ENCODE measurements at regions not wholly inside any gene's neighbourhood (a gene's known extent, or its start where the extent isn't known, plus 50 kb on each side); places are given as distances from the start of the nearest gene placed in this dataset.
"Not testable (repeated sequence)": the region's sequence is repeated elsewhere in the genome, so short reads cannot be mapped to it uniquely, and the experiment has no call there.

DNA sequence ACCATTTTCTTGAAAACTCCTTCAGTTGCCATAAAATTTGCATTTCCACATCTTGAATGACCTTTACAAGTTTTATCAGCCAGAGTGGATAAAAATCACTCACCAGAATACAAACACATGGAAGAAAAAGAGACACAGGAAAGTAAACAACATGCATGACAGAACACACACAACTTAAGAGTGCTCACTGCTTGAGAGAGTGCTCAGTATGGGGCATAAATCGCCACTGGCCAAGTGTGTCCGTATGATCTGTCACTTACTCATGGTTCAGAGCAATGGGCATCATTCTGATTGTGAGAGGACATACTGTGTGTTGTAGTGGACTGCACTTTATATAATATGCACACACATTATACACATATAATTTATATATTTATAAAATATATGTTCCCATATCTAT, 155.6 kb upstream of the NTRK2 start:
- no peaks in the 10 kb centered on the region for H3K27me3 ChIP-seq (ENCODE audit: insufficient read depth, insufficient read length)
- no peak for TF ChIP-seq SUZ12 (IDR thresholded peaks at IDR 0.05; ENCODE audit: extremely low read depth, insufficient read depth, insufficient read length)
- TF ChIP-seq ZNF274 (IDR thresholded peaks at IDR 0.05; ENCODE audit: low read depth, low read length): no peak
- no peak for TF ChIP-seq YY1 (IDR thresholded peaks at IDR 0.05; ENCODE audit: insufficient read depth, insufficient read length)
- no peak overlapping the region for H3K4me3 ChIP-seq (ENCODE audit: insufficient read length, low read depth)
- DNase-seq (ENCODE audit: low read depth, low spot score): no peak
- H3K9me3 ChIP-seq (ENCODE audit: insufficient read depth, low read length): peaks cover 10% of the 10 kb centered on the region; the same call in 1 of the 2 replicates
- no peak overlapping the region for H3K9ac ChIP-seq (ENCODE audit: insufficient read length, low read depth)
- no peaks in the 10 kb centered on the region for H3K36me3 ChIP-seq (ENCODE audit: insufficient read depth, insufficient read length, low read length)
- H3K4me1 ChIP-seq (ENCODE audit: insufficient read depth, insufficient read length): no peaks in the 10 kb centered on the region

DNA sequence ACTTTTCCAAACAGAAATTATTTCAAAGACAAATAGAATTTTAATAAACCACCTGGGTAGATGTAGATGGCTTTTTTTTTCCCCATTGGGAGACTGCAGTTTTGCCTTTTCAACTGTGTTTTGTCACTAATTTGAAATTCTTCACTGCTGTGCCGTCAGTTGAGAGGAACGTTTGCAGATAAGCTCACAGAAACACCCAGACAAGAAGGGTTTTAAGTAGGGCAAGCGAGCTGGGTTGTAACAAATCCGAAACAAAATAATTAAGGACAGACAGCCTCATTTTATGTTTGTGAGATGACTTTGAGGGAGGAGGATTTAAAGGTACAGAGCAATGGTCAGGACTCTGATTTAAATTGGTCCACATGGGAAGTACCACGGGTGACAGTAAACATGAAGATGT, 155.1 kb upstream of the NTRK2 start:
- Histone ChIP-seq H3K9me3 (ENCODE audit: insufficient read depth, low read length) (peaks cover 10% of the 10 kb centered on the region; the same call in 1 of the 2 replicates), H3K4me3 (ENCODE audit: insufficient read length, low read depth) (no peak overlapping the region), H3K9ac (ENCODE audit: insufficient read length, low read depth) (no peak overlapping the region), H3K4me1 (ENCODE audit: insufficient read depth, insufficient read length) (no peaks in the 10 kb centered on the region), H3K36me3 (ENCODE audit: insufficient read depth, insufficient read length, low read length) (no peaks in the 10 kb centered on the region), H3K27me3 (ENCODE audit: insufficient read depth, insufficient read length) (no peaks in the 10 kb centered on the region)
- DNase-seq (ENCODE audit: low read depth, low spot score): no peak
- TF ChIP-seq YY1 (IDR thresholded peaks at IDR 0.05; ENCODE audit: insufficient read depth, insufficient read length) (no peak), ZNF274 (IDR thresholded peaks at IDR 0.05; ENCODE audit: low read depth, low read length) (no peak), SUZ12 (IDR thresholded peaks at IDR 0.05; ENCODE audit: extremely low read depth, insufficient read depth, insufficient read length) (no peak)

DNA sequence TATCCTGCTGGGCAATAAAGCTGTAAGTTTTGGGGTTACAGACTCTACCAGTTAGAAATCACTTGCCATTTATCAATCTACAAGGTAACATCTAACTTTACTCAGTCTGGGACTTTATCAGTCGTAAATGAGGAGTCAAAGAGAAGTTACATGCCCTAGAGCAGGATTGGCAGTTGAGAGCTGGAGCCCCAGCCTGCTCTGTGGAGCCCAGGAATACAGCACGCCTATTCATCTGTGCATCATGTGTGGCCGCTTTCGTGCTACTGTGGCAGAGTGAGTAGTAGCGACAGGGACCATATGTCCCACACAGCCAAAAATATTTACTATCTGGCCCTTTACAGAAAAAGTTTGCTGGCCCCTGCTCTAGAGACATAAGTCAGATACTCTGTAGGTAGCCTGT, 152.5 kb upstream of the NTRK2 start:
- no peak for DNase-seq (ENCODE audit: low read depth, low spot score)
- peaks cover 10% of the 10 kb centered on the region; the same call in 1 of the 2 replicates for H3K9me3 ChIP-seq (ENCODE audit: insufficient read depth, low read length)
- no peaks in the 10 kb centered on the region for H3K4me1 ChIP-seq (ENCODE audit: insufficient read depth, insufficient read length)
- H3K9ac ChIP-seq (ENCODE audit: insufficient read length, low read depth): no peak overlapping the region
- H3K36me3 ChIP-seq (ENCODE audit: insufficient read depth, insufficient read length, low read length): no peaks in the 10 kb centered on the region
- H3K4me3 ChIP-seq (ENCODE audit: insufficient read length, low read depth): no peak overlapping the region
- no peak for TF ChIP-seq ZNF274 (IDR thresholded peaks at IDR 0.05; ENCODE audit: low read depth, low read length)
- TF ChIP-seq SUZ12 (IDR thresholded peaks at IDR 0.05; ENCODE audit: extremely low read depth, insufficient read depth, insufficient read length): no peak
- no peak for TF ChIP-seq YY1 (IDR thresholded peaks at IDR 0.05; ENCODE audit: insufficient read depth, insufficient read length)
- no peaks in the 10 kb centered on the region for H3K27me3 ChIP-seq (ENCODE audit: insufficient read depth, insufficient read length)

- Histone ChIP-seq H3K4me3 (ENCODE audit: insufficient read length, low read depth) (no peak overlapping the region), H3K4me1 (ENCODE audit: insufficient read depth, insufficient read length) (no peaks in the 10 kb centered on the region), H3K9me3 (ENCODE audit: insufficient read depth, low read length) (peaks cover 16% of the 10 kb centered on the region), H3K36me3 (ENCODE audit: insufficient read depth, insufficient read length, low read length) (no peaks in the 10 kb centered on the region), H3K27me3 (ENCODE audit: insufficient read depth, insufficient read length) (no peaks in the 10 kb centered on the region), H3K9ac (ENCODE audit: insufficient read length, low read depth) (no peak overlapping the region)
- DNase-seq (ENCODE audit: low read depth, low spot score): no peak
- TF ChIP-seq SUZ12 (IDR thresholded peaks at IDR 0.05; ENCODE audit: extremely low read depth, insufficient read depth, insufficient read length) (no peak), ZNF274 (IDR thresholded peaks at IDR 0.05; ENCODE audit: low read depth, low read length) (no peak), YY1 (IDR thresholded peaks at IDR 0.05; ENCODE audit: insufficient read depth, insufficient read length) (no peak)
These were observed 150.1 kb upstream of the NTRK2 start for GRCh38 chr9:84519413-84519812.

DNA sequence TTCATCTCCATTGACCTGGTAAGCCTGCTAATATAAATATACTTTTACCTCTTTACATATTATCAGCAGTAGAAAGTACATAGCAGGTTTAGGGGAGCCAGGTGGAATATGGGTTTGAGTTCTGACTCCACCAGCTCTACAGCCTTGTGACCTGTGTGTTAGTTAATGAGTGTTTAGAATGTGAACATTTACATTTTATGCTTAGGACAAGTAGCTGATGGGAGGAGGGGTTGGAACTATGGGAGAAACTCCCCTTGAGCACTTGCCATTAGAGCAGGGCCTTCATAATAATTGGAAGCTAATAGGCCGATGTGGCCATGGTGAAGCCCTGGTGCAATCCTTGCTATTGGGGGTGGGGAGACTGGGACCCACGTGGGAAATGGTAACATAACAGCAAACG, 148.3 kb upstream of the NTRK2 start:
- DNase-seq (ENCODE audit: low read depth, low spot score): no peak
- H3K36me3 ChIP-seq (ENCODE audit: insufficient read depth, insufficient read length, low read length): no peaks in the 10 kb centered on the region

GRCh38 chr9:84526211-84526610, 143.3 kb upstream of the NTRK2 start:
- not testable (repeated sequence) for H3K4me1 ChIP-seq (ENCODE audit: insufficient read depth, insufficient read length); H3K36me3 ChIP-seq (ENCODE audit: insufficient read depth, insufficient read length, low read length); H3K4me3 ChIP-seq (ENCODE audit: insufficient read length, low read depth); DNase-seq (ENCODE audit: low read depth, low spot score); H3K27me3 ChIP-seq (ENCODE audit: insufficient read depth, insufficient read length); H3K9ac ChIP-seq (ENCODE audit: insufficient read length, low read depth)
- H3K9me3 ChIP-seq (ENCODE audit: insufficient read depth, low read length): peaks cover 44% of the 10 kb centered on the region

More for the DNA sequence above, 148.3 kb upstream of the NTRK2 start:
- Histone ChIP-seq H3K4me3 (ENCODE audit: insufficient read length, low read depth) (no peak overlapping the region), H3K9me3 (ENCODE audit: insufficient read depth, low read length) (peaks cover 24% of the 10 kb centered on the region), H3K27me3 (ENCODE audit: insufficient read depth, insufficient read length) (no peaks in the 10 kb centered on the region), H3K9ac (ENCODE audit: insufficient read length, low read depth) (no peak overlapping the region), H3K4me1 (ENCODE audit: insufficient read depth, insufficient read length) (no peaks in the 10 kb centered on the region)
- TF ChIP-seq SUZ12 (IDR thresholded peaks at IDR 0.05; ENCODE audit: extremely low read depth, insufficient read depth, insufficient read length): no peak
- TF ChIP-seq ZNF274 (IDR thresholded peaks at IDR 0.05; ENCODE audit: low read depth, low read length): no peak
- TF ChIP-seq YY1 (IDR thresholded peaks at IDR 0.05; ENCODE audit: insufficient read depth, insufficient read length): no peak

DNA sequence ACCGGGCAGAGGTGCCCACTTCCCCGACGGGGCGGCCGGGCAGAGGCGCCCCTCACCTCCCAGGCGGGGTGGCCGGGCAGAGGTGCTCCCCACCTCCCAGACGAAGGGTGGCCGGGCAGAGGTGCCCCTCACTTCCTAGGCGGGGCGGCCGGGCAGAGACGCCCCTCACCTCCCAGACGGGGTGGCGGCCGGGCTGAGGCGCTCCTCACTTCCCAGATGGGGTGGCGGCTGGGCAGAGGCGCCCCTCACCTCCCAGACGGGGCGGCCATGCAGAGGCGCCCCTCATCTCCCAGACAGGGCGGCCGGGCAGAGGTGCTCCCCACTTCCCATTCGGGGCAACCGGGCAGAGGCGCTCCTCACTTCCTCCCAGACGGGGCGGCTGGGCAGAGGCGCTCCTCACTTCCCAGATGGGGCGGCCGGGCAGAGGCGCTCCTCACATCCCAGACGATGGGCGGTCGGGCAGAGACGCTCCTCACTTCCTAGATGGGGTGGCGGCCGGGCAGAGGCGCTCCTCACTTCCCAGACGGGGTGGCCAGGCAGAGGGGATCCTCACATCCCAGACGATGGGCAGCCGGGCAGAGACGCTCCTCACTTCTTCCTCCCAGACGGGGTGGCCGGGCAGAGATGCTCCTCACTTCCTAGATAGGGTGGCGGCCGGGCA, 142.3 kb upstream of the NTRK2 start:
- H3K4me1 ChIP-seq (ENCODE audit: insufficient read depth, insufficient read length); DNase-seq (ENCODE audit: low read depth, low spot score); H3K36me3 ChIP-seq (ENCODE audit: insufficient read depth, insufficient read length, low read length); H3K9ac ChIP-seq (ENCODE audit: insufficient read length, low read depth); H3K27me3 ChIP-seq (ENCODE audit: insufficient read depth, insufficient read length); H3K4me3 ChIP-seq (ENCODE audit: insufficient read length, low read depth): not testable (repeated sequence)
- peaks cover 44% of the 10 kb centered on the region for H3K9me3 ChIP-seq (ENCODE audit: insufficient read depth, low read length)

- not testable (repeated sequence) for H3K36me3 ChIP-seq (ENCODE audit: insufficient read depth, insufficient read length, low read length); H3K4me3 ChIP-seq (ENCODE audit: insufficient read length, low read depth); H3K9ac ChIP-seq (ENCODE audit: insufficient read length, low read depth); H3K27me3 ChIP-seq (ENCODE audit: insufficient read depth, insufficient read length); H3K4me1 ChIP-seq (ENCODE audit: insufficient read depth, insufficient read length)
- peak; percentile 70 for DNase-seq (ENCODE audit: low read depth, low spot score)
- peaks cover 19% of the 10 kb centered on the region for H3K9me3 ChIP-seq (ENCODE audit: insufficient read depth, low read length)
These were observed 133.6 kb upstream of the NTRK2 start for GRCh38 chr9:84535973-84536372.

All from NT2/D1 (cell line).